Ovary (tissue), 7 donors: ENCODE measurements at regions not wholly inside any gene's neighbourhood (a gene's known extent, or its start where the extent isn't known, plus 50 kb on each side); places are given as distances from the start of the nearest gene placed in this dataset.
A peak's percentile ranks its signal among the peaks of the same experiment; 100 is the strongest.

Experiments
- DNase-seq, 5 donors: peaks; one replicate each; pipeline ENCODE4 v3.0.0-alpha.2; 2019 to 2020
- H3K27ac ChIP-seq, 2 donors: fragments of 200-600 bp; one replicate each; pipeline versions ENCODE4 v1.5.1 to v1.8.0; 2019 to 2022
- H3K27me3 ChIP-seq: fragments of 200-600 bp; one replicate; pipeline ENCODE4 v1.8.0; 2022
- H3K36me3 ChIP-seq: fragments of 200-600 bp; sonication (generic); one replicate; pipeline ENCODE4 v1.5.1; 2019
- H3K4me1 ChIP-seq: one replicate; pipeline ENCODE4 v1.8.1; 2013; ENCODE audit warnings: mild to moderate bottlenecking, moderate library complexity; ENCODE audit not compliant: insufficient read depth
- H3K4me3 ChIP-seq: fragments of 200-600 bp; sonication (generic); one replicate; pipeline ENCODE4 v1.5.1; 2017
- H3K9me3 ChIP-seq, 2 donors: fragments of 200-600 bp in 1 of 2; sonication (generic) in 1 of 2; one replicate each; pipeline versions ENCODE4 v1.5.1 to v1.8.1; 2013 to 2019; ENCODE audit warnings: mild to moderate bottlenecking in 1 of 2, moderate library complexity in 1 of 2
- CTCF ChIP-seq, 3 donors: fragments of 450-650 bp in 2 of 3; fragments of 200-600 bp in 1 of 3; IDR thresholded peaks; one replicate each; pipeline versions ENCODE4 v1.5.1 to v1.8.0; 2016 to 2022; ENCODE audit warnings: antibody characterized with exemption in 3 of 3, mild to moderate bottlenecking in 1 of 3
- EP300 ChIP-seq: sonication (generic); formaldehyde crosslinking; IDR thresholded peaks from one replicate; pipeline ENCODE4 v1.6.1; 2017; ENCODE audit warnings: antibody characterized with exemption
- POLR2A ChIP-seq: fragments of 450-650 bp; IDR thresholded peaks from one replicate; pipeline ENCODE4 v1.6.1; 2017; ENCODE audit warnings: antibody characterized with exemption, mild to moderate bottlenecking, moderate library complexity
- WGBS, 3 donors: extraction: QIAGEN DNeasy Blood & Tissue Kit in 1 of 3; methylation state at CpG; one replicate each; pipeline versions ENCODE4 v1.1.5 to v1.1.7; 2013 to 2017; 5-methylcytosine and 5-hydroxymethylcytosine counted together
- intact Hi-C, 4 donors: fragments of 100-400 bp; cut with DNase I; formaldehyde crosslinking; loops; one replicate each; pipeline versions ENCODE4 v1.11.0 to v1.15.1; 2022 to 2023
- donor health status: DM: no; HTN: no; CAD: no; lungs with moderate emphysema.
- donor health status: DM: no; HTN: no; CAD: no.
- donor health status: Bipolar disorder and iron deficiency.
- donor health status: DM: no; HTN: no; CAD: no.
- donor health status: DM: yes; HTN: yes; CAD: no.

GRCh38 chr2:194343167-194343566, 1313.9 kb upstream of the SLC39A10 start:
- no peaks in the 10 kb centered on the region for H3K27me3 ChIP-seq
- 78 to 84% (median 79%) methylated on average over 3 of the region's 3 CpGs for WGBS, 3 donors
- H3K27ac ChIP-seq = no peak overlapping the region
- no peaks in the 10 kb centered on the region for H3K36me3 ChIP-seq
- H3K9me3 ChIP-seq = no peaks in the 10 kb centered on the region
- no peak for DNase-seq
- TF ChIP-seq EP300 (no peak), CTCF (IDR thresholded peaks at IDR 0.05) (no peak), POLR2A (no peak)
- H3K4me3 ChIP-seq = no peak overlapping the region
- no peaks in the 10 kb centered on the region for H3K4me1 ChIP-seq
- intact Hi-C loops = no loop called here

GRCh38 chr2:194332799-194333490, 1324.1 kb upstream of the SLC39A10 start:
- no peak overlapping the region for H3K27ac ChIP-seq
- H3K9me3 ChIP-seq = no peaks in the 10 kb centered on the region
- H3K27me3 ChIP-seq = no peaks in the 10 kb centered on the region
- H3K4me1 ChIP-seq = no peaks in the 10 kb centered on the region
- 81 to 85% (median 82%) methylated on average over 9 of the region's 9 CpGs for WGBS, 3 donors
- H3K4me3 ChIP-seq = no peak overlapping the region
- intact Hi-C loops = no loop called here
- DNase-seq = no peak
- TF ChIP-seq EP300 (no peak), POLR2A (no peak), CTCF (IDR thresholded peaks at IDR 0.05) (no peak)
- H3K36me3 ChIP-seq = no peaks in the 10 kb centered on the region

GRCh38 chr2:194328456-194328855, 1328.6 kb upstream of the SLC39A10 start:
- Histone ChIP-seq H3K27ac (no peak overlapping the region), H3K9me3 (no peaks in the 10 kb centered on the region), H3K4me3 (no peak overlapping the region), H3K36me3 (no peaks in the 10 kb centered on the region), H3K27me3 (no peaks in the 10 kb centered on the region), H3K4me1 (no peaks in the 10 kb centered on the region)
- 92 to 100% (median 93%) methylated on average over 7 of the region's 7 CpGs for WGBS, 3 donors
- intact Hi-C loops = no loop called here
- no peak for DNase-seq
- TF ChIP-seq CTCF (IDR thresholded peaks at IDR 0.05) = no peak
- no peak for TF ChIP-seq EP300
- no peak for TF ChIP-seq POLR2A

GRCh38 chr2:194327196-194327888, 1329.7 kb upstream of the SLC39A10 start:
- 92 to 93% (median 92%) methylated on average over 25 of the region's 25 CpGs for WGBS, 3 donors
- Histone ChIP-seq H3K27ac (no peak overlapping the region), H3K36me3 (no peaks in the 10 kb centered on the region), H3K27me3 (no peaks in the 10 kb centered on the region), H3K9me3 (no peaks in the 10 kb centered on the region), H3K4me3 (no peak overlapping the region), H3K4me1 (no peaks in the 10 kb centered on the region)
- DNase-seq = peak in 1 of 5 donors; percentile 5
- TF ChIP-seq CTCF (IDR thresholded peaks at IDR 0.05) = no peak
- TF ChIP-seq POLR2A = no peak
- no peak for TF ChIP-seq EP300
- intact Hi-C loops = no loop called here
